OCI-LY1 (cell line): ENCODE measurements at regions not wholly inside any gene's neighbourhood (a gene's known extent, or its start where the extent isn't known, plus 50 kb on each side); places are given as distances from the start of the nearest gene placed in this dataset.

Experiments
- H2AFZ ChIP-seq: fragments of 200-600 bp; sonication (generic), shearing (Covaris generic); 2 replicates; pipeline ENCODE4 v1.6.0; 2014; ENCODE audit warnings: antibody characterized with exemption, mild to moderate bottlenecking, low read length
- H3F3A ChIP-seq: fragments of 200-600 bp; sonication (generic), shearing (Covaris generic); 2 replicates; pipeline ENCODE4 v1.6.0; 2014; ENCODE audit warnings: mild to moderate bottlenecking, antibody characterized with exemption, low read length, moderate library complexity; ENCODE audit not compliant: insufficient read depth
- H3K27ac ChIP-seq: fragments of 200-600 bp; sonication (generic); 2 replicates; pipeline ENCODE4 v1.5.1; 2014; ENCODE audit warnings: low read length, mixed run types, mild to moderate bottlenecking, low read depth; ENCODE audit not compliant: poor library complexity, severe bottlenecking
- H3K27me3 ChIP-seq: fragments of 200-600 bp; sonication (generic); 2 replicates; pipeline ENCODE4 v1.6.0; 2014; ENCODE audit warnings: antibody characterized with exemption, mild to moderate bottlenecking, low read length, moderate library complexity; ENCODE audit not compliant: insufficient read depth
- H3K36me3 ChIP-seq: fragments of 200-600 bp; sonication (generic); 2 replicates; pipeline ENCODE4 v1.6.1; 2014; ENCODE audit warnings: mild to moderate bottlenecking, antibody characterized with exemption, low read length, moderate library complexity, mixed read lengths; ENCODE audit not compliant: insufficient read depth
- H3K4me1 ChIP-seq: fragments of 200-600 bp; sonication (generic); 2 replicates; pipeline ENCODE4 v1.5.1; 2014; ENCODE audit warnings: mild to moderate bottlenecking, low read length, moderate library complexity; ENCODE audit not compliant: insufficient read depth, severe bottlenecking
- H3K4me2 ChIP-seq: fragments of 200-600 bp; sonication (generic), shearing (Covaris generic); 2 replicates; pipeline ENCODE4 v1.6.1; 2014; ENCODE audit warnings: low read length
- H3K4me3 ChIP-seq: fragments of 200-600 bp; sonication (generic); 2 replicates; pipeline ENCODE4 v1.5.1; 2014; ENCODE audit warnings: low read length, low read depth, mild to moderate bottlenecking, mixed read lengths; ENCODE audit not compliant: poor library complexity, severe bottlenecking
- H3K79me2 ChIP-seq: fragments of 200-600 bp; shearing (Covaris generic); 2 replicates; pipeline ENCODE4 v1.6.1; 2016; ENCODE audit warnings: mixed run types, low read length, mixed read lengths; ENCODE audit not compliant: insufficient read depth
- H3K9ac ChIP-seq: fragments of 200-600 bp; sonication (generic), shearing (Covaris generic); 2 replicates; pipeline ENCODE4 v1.6.1; 2014; ENCODE audit warnings: mild to moderate bottlenecking, low read length, mixed read lengths
- H3K9me2 ChIP-seq: fragments of 200-600 bp; sonication (generic), shearing (Covaris generic); 2 replicates; pipeline ENCODE4 v1.6.1; 2014; ENCODE audit warnings: low read depth, mild to moderate bottlenecking, low read length, mixed read lengths
- H3K9me3 ChIP-seq: fragments of 200-600 bp; shearing (Covaris generic); 2 replicates; pipeline ENCODE4 v1.6.1; 2014; ENCODE audit warnings: low read length, mixed read lengths
- H4K20me1 ChIP-seq: fragments of 200-600 bp; sonication (generic), shearing (Covaris generic); 2 replicates; pipeline ENCODE4 v1.6.0; 2016; ENCODE audit warnings: mild to moderate bottlenecking, low read length; ENCODE audit not compliant: insufficient read depth
- EZH2 ChIP-seq: fragments of 200-600 bp; sonication (generic), shearing (Covaris generic); IDR thresholded peaks from 2 replicates; pipeline ENCODE4 v1.8.0; 2017; ENCODE audit warnings: borderline replicate concordance, mixed run types, mild to moderate bottlenecking, antibody characterized with exemption, low read length, moderate library complexity, mixed read lengths
- TF ChIP-seq, protein P1 (sequence below): fragments of 200-600 bp; sonication (generic), shearing (Covaris generic); IDR thresholded peaks from 2 replicates; pipeline ENCODE4 v1.5.1; 2017; ENCODE audit warnings: mild to moderate bottlenecking, antibody characterized with exemption, low read length, moderate library complexity, mixed read lengths

DNA sequence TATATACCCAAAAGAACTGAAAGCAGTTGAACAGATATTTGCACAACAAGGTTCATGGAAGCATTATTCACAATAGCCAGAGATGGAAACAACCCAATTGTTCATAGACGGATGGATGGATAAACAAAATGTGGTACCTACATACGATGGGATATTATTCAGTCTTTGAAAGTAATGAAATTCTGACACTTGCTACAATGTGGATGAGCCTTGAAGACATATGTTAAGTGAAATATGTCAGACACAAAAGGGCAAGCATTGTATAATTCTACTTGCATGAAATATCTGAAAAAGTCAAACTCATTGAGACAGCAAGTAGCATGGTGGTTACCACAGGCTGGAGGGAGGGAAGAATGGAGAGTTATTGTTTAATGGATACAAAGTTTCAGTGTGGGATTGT is 696.1 kb downstream of the MATN1 start:
- Histone ChIP-seq H3K79me2 (no peaks in the 10 kb centered on the region), H3K27ac (no peak overlapping the region), H3K4me3 (no peak overlapping the region), H3K9me2 (no peaks in the 10 kb centered on the region), H2AFZ (no peak overlapping the region), H3K4me2 (no peak overlapping the region), H3K9ac (no peak overlapping the region), H3K27me3 (no peaks in the 10 kb centered on the region), H4K20me1 (no peaks in the 10 kb centered on the region), H3F3A (no peaks in the 10 kb centered on the region), H3K9me3 (peaks cover 2% of the 10 kb centered on the region; the same call in 1 of the 2 replicates), H3K36me3 (no peaks in the 10 kb centered on the region), H3K4me1 (no peaks in the 10 kb centered on the region)
- TF ChIP-seq, protein P1, sequence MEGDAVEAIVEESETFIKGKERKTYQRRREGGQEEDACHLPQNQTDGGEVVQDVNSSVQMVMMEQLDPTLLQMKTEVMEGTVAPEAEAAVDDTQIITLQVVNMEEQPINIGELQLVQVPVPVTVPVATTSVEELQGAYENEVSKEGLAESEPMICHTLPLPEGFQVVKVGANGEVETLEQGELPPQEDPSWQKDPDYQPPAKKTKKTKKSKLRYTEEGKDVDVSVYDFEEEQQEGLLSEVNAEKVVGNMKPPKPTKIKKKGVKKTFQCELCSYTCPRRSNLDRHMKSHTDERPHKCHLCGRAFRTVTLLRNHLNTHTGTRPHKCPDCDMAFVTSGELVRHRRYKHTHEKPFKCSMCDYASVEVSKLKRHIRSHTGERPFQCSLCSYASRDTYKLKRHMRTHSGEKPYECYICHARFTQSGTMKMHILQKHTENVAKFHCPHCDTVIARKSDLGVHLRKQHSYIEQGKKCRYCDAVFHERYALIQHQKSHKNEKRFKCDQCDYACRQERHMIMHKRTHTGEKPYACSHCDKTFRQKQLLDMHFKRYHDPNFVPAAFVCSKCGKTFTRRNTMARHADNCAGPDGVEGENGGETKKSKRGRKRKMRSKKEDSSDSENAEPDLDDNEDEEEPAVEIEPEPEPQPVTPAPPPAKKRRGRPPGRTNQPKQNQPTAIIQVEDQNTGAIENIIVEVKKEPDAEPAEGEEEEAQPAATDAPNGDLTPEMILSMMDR: no peak
- no peak for TF ChIP-seq EZH2

DNA sequence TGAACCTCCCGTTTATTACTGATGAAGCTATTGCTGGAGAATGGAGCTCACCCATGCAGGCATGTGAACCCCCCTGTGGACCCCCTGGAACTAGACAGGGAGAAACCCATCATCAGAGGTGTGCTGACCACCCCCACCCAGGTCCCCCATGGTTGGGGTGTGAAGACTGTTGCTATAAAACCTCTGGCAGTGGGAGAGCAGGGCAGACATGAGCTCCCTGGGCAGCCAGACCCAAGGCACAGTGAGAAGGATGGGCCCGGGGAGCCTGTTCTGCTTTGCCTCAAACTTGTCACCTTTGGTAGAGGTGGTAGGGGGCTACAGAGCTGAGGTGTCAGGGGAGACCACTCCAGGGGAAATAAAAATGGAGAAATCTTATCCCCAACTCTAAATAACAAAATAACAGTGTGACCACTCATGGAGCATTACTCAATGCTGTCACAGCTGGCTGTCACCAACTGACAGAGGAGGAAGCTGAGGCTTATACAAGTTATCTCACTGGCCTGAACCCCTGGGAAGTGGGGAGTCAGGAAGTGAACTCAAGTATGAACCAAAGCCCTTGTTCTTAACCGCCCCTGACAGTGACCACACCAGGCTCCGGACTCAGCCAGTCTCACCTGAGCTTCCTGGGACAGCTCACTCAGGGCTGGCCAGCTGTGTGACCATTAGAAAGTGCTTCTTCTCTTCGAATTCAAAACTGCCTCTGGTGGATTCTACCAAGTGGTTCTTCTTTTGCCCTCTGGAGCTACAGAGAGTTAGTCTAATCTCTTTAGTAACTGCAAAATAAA is 698.8 kb downstream of the MATN1 start:
- H3K4me2 ChIP-seq: no peak overlapping the region
- H3K36me3 ChIP-seq: no peaks in the 10 kb centered on the region
- H3K4me3 ChIP-seq: no peak overlapping the region
- no peak for TF ChIP-seq EZH2
- TF ChIP-seq, protein P1: no peak
- H3K27ac ChIP-seq: no peak overlapping the region
- H3K27me3 ChIP-seq: no peaks in the 10 kb centered on the region
- no peaks in the 10 kb centered on the region for H3K79me2 ChIP-seq
- H3K4me1 ChIP-seq: no peaks in the 10 kb centered on the region
- no peaks in the 10 kb centered on the region for H4K20me1 ChIP-seq
- H3K9me2 ChIP-seq: no peaks in the 10 kb centered on the region
- H3F3A ChIP-seq: no peaks in the 10 kb centered on the region
- no peak overlapping the region for H3K9ac ChIP-seq
- H3K9me3 ChIP-seq: peaks cover 2% of the 10 kb centered on the region; the same call in 1 of the 2 replicates
- H2AFZ ChIP-seq: no peak overlapping the region

DNA sequence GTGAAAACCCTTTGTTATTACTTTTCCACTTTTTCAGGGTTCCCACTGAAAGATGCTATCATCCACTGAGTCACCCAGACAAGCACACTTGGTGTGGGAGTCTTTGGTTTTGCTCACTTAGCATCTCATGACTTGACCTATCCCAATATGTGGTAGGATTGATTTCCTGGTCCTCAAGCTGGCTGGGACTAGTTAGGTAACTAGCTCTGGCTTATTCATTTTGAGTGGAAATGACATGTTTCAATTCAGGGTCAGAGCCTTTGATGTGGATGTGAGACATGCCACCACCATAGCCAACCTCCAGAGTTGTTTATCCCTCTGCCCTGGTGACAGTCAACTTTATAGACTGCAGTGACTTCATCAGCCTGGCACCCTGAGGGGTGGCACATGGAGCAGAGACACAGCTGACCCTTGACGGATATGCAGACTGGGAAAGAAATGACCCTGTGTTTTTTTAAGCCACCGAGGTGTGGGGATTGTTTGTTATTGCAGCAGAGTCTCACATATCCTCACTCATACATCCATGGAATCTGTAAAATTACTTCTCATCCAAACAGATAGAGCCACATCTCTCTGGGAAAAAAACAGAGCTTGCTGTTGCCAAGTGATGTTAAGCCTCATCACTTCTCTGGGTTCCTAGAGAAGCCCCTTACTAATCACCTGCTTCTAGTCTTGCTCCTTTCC is 699.9 kb downstream of the MATN1 start:
- no peak overlapping the region for H3K4me3 ChIP-seq
- H3K9ac ChIP-seq: no peak overlapping the region
- H3K27me3 ChIP-seq: no peaks in the 10 kb centered on the region
- no peak for TF ChIP-seq EZH2
- TF ChIP-seq, protein P1: no peak
- H3K4me1 ChIP-seq: no peaks in the 10 kb centered on the region
- H3K9me2 ChIP-seq: no peaks in the 10 kb centered on the region
- H3K36me3 ChIP-seq: no peaks in the 10 kb centered on the region
- no peak overlapping the region for H2AFZ ChIP-seq
- H3K9me3 ChIP-seq: peaks cover 2% of the 10 kb centered on the region; the same call in 1 of the 2 replicates
- no peaks in the 10 kb centered on the region for H4K20me1 ChIP-seq
- H3K79me2 ChIP-seq: no peaks in the 10 kb centered on the region
- no peaks in the 10 kb centered on the region for H3F3A ChIP-seq
- H3K4me2 ChIP-seq: no peak overlapping the region
- no peak overlapping the region for H3K27ac ChIP-seq
